Medulla oblongata (tissue), 1 donor: ENCODE measurements at regions not wholly inside any gene's neighbourhood (a gene's known extent, or its start where the extent isn't known, plus 50 kb on each side); places are given as distances from the start of the nearest gene placed in this dataset.

Experiments used
- DNase-seq: peaks from one replicate; pipeline ENCODE4 v3.0.0-alpha.2; 2015; ENCODE audit errors: extremely low spot score

GRCh38 chr16:49128740-49129139 lies 152.9 kb downstream of the CBLN1 start:
- no peak for DNase-seq

- DNase-seq = no peak
Measured at GRCh38 chr16:49127103-49127502, 154.5 kb downstream of the CBLN1 start.

GRCh38 chr16:49121636-49122035 lies 160.0 kb downstream of the CBLN1 start:
- no peak for DNase-seq

GRCh38 chr16:49120631-49121030 lies 161.0 kb downstream of the CBLN1 start:
- no peak for DNase-seq

- no peak for DNase-seq
Measured at GRCh38 chr16:49116873-49117272, 164.8 kb downstream of the CBLN1 start.

GRCh38 chr16:49115956-49116355 lies 165.7 kb downstream of the CBLN1 start:
- no peak for DNase-seq

GRCh38 chr16:49112754-49113153 lies 168.9 kb downstream of the CBLN1 start:
- no peak for DNase-seq

- DNase-seq = no peak
Measured at GRCh38 chr16:49111351-49111750, 170.3 kb downstream of the CBLN1 start.

- DNase-seq = no peak
Measured at GRCh38 chr16:49108611-49109010, 173.0 kb downstream of the CBLN1 start.

- no peak for DNase-seq
Measured at GRCh38 chr16:49103298-49103697, 178.3 kb downstream of the CBLN1 start.

GRCh38 chr16:49101997-49102396 lies 179.6 kb downstream of the CBLN1 start:
- no peak for DNase-seq

- DNase-seq = no peak
Measured at GRCh38 chr16:49100366-49100765, 181.3 kb downstream of the CBLN1 start.

- no peak for DNase-seq
Measured at GRCh38 chr16:49097964-49098363, 183.7 kb downstream of the CBLN1 start.

GRCh38 chr16:49096176-49096945 lies 185.3 kb downstream of the CBLN1 start:
- DNase-seq = no peak

GRCh38 chr16:49095539-49095938 lies 186.1 kb downstream of the CBLN1 start:
- DNase-seq = no peak

- DNase-seq = peak; percentile 33
Measured at GRCh38 chr16:49094471-49094870, 187.2 kb downstream of the CBLN1 start.

GRCh38 chr16:49093939-49094338 lies 187.7 kb downstream of the CBLN1 start:
- DNase-seq = no peak

- DNase-seq = no peak
Measured at GRCh38 chr16:49092704-49093103, 188.9 kb downstream of the CBLN1 start.

GRCh38 chr16:49089533-49089932 lies 192.1 kb downstream of the CBLN1 start:
- DNase-seq = no peak

GRCh38 chr16:49089039-49089438 lies 192.6 kb downstream of the CBLN1 start:
- DNase-seq = no peak

GRCh38 chr16:49085686-49086085 lies 196.0 kb downstream of the CBLN1 start:
- no peak for DNase-seq

- no peak for DNase-seq
Measured at GRCh38 chr16:49084628-49085390, 196.8 kb downstream of the CBLN1 start.

- no peak for DNase-seq
Measured at GRCh38 chr16:49081554-49081953, 200.1 kb downstream of the CBLN1 start.
